ENCODE measurements at regions not wholly inside any gene's neighbourhood (a gene's known extent, or its start where the extent isn't known, plus 50 kb on each side); places are given as distances from the start of the nearest gene placed in this dataset.

- TF ChIP-seq, protein P1, sequence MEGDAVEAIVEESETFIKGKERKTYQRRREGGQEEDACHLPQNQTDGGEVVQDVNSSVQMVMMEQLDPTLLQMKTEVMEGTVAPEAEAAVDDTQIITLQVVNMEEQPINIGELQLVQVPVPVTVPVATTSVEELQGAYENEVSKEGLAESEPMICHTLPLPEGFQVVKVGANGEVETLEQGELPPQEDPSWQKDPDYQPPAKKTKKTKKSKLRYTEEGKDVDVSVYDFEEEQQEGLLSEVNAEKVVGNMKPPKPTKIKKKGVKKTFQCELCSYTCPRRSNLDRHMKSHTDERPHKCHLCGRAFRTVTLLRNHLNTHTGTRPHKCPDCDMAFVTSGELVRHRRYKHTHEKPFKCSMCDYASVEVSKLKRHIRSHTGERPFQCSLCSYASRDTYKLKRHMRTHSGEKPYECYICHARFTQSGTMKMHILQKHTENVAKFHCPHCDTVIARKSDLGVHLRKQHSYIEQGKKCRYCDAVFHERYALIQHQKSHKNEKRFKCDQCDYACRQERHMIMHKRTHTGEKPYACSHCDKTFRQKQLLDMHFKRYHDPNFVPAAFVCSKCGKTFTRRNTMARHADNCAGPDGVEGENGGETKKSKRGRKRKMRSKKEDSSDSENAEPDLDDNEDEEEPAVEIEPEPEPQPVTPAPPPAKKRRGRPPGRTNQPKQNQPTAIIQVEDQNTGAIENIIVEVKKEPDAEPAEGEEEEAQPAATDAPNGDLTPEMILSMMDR (conservative IDR thresholded peaks at IDR 0.05; ENCODE audit: low read depth, low read length), result no peak
- no peaks in the 10 kb centered on the region for H3K27me3 ChIP-seq (ENCODE audit: insufficient read depth, low read depth)
- H4K20me1 ChIP-seq (ENCODE audit: insufficient read depth), result no peaks in the 10 kb centered on the region
- no peaks in the 10 kb centered on the region for H3K4me1 ChIP-seq (ENCODE audit: low read depth, poor library complexity, severe bottlenecking)
- no peak overlapping the region for H2AFZ ChIP-seq (ENCODE audit: low read depth)
- no peak overlapping the region for H3K27ac ChIP-seq
- H3K79me2 ChIP-seq (ENCODE audit: insufficient read depth, low read depth), result no peaks in the 10 kb centered on the region
- H3K4me2 ChIP-seq, result no peak overlapping the region
- H3K36me3 ChIP-seq (ENCODE audit: insufficient read depth), result no peaks in the 10 kb centered on the region
- H3K9ac ChIP-seq, result no peak overlapping the region
- H3K4me3 ChIP-seq (IDR thresholded peaks at IDR 0.05; ENCODE audit: insufficient read depth, low read depth, low read length), result no peak overlapping the region
These were observed 74.8 kb upstream of the SLC34A2 start for GRCh38 chr4:25580633-25581467.

- Histone ChIP-seq H3K4me3 (IDR thresholded peaks at IDR 0.05; ENCODE audit: insufficient read depth, low read depth, low read length) (no peak overlapping the region), H4K20me1 (ENCODE audit: insufficient read depth) (no peaks in the 10 kb centered on the region), H3K36me3 (ENCODE audit: insufficient read depth) (no peaks in the 10 kb centered on the region), H3K9ac (no peak overlapping the region), H3K4me1 (ENCODE audit: low read depth, poor library complexity, severe bottlenecking) (no peaks in the 10 kb centered on the region), H3K27ac (no peak overlapping the region), H3K4me2 (no peak overlapping the region), H2AFZ (ENCODE audit: low read depth) (no peak overlapping the region), H3K79me2 (ENCODE audit: insufficient read depth, low read depth) (no peaks in the 10 kb centered on the region), H3K27me3 (ENCODE audit: insufficient read depth, low read depth) (no peaks in the 10 kb centered on the region)
- TF ChIP-seq, protein P1 (conservative IDR thresholded peaks at IDR 0.05; ENCODE audit: low read depth, low read length), result no peak
These were observed 69.6 kb upstream of the SLC34A2 start for GRCh38 chr4:25585901-25586523.

- Histone ChIP-seq H3K4me1 (ENCODE audit: low read depth, poor library complexity, severe bottlenecking) (no peaks in the 10 kb centered on the region), H3K4me2 (no peak overlapping the region), H3K79me2 (ENCODE audit: insufficient read depth, low read depth) (no peaks in the 10 kb centered on the region), H3K4me3 (IDR thresholded peaks at IDR 0.05; ENCODE audit: insufficient read depth, low read depth, low read length) (no peak overlapping the region), H2AFZ (ENCODE audit: low read depth) (no peak overlapping the region), H3K27ac (no peak overlapping the region), H3K9ac (no peak overlapping the region), H3K36me3 (ENCODE audit: insufficient read depth) (no peaks in the 10 kb centered on the region), H3K27me3 (ENCODE audit: insufficient read depth, low read depth) (no peaks in the 10 kb centered on the region), H4K20me1 (ENCODE audit: insufficient read depth) (no peaks in the 10 kb centered on the region)
- TF ChIP-seq, protein P1 (conservative IDR thresholded peaks at IDR 0.05; ENCODE audit: low read depth, low read length), result no peak
These were observed 67.4 kb upstream of the SLC34A2 start for GRCh38 chr4:25588206-25588605.

GRCh38 chr4:25590171-25590570 lies 65.5 kb upstream of the SLC34A2 start:
- TF ChIP-seq, protein P1 (conservative IDR thresholded peaks at IDR 0.05; ENCODE audit: low read depth, low read length), result no peak
- H3K27me3 ChIP-seq (ENCODE audit: insufficient read depth, low read depth), result no peaks in the 10 kb centered on the region
- H3K4me1 ChIP-seq (ENCODE audit: low read depth, poor library complexity, severe bottlenecking), result no peaks in the 10 kb centered on the region
- H3K36me3 ChIP-seq (ENCODE audit: insufficient read depth), result no peaks in the 10 kb centered on the region
- H4K20me1 ChIP-seq (ENCODE audit: insufficient read depth), result no peaks in the 10 kb centered on the region
- no peak overlapping the region for H3K9ac ChIP-seq
- H2AFZ ChIP-seq (ENCODE audit: low read depth), result no peak overlapping the region
- H3K27ac ChIP-seq, result no peak overlapping the region
- H3K79me2 ChIP-seq (ENCODE audit: insufficient read depth, low read depth), result no peaks in the 10 kb centered on the region
- H3K4me3 ChIP-seq (IDR thresholded peaks at IDR 0.05; ENCODE audit: insufficient read depth, low read depth, low read length), result no peak overlapping the region
- H3K4me2 ChIP-seq, result no peak overlapping the region
